Neutrophil (primary cell): ENCODE measurements at regions not wholly inside any gene's neighbourhood (a gene's known extent, or its start where the extent isn't known, plus 50 kb on each side); places are given as distances from the start of the nearest gene placed in this dataset.

Source experiments
- H3K27ac ChIP-seq: fragments of 200-600 bp; sonication (generic); 2 replicates; pipeline ENCODE4 v1.5.1; 2016; ENCODE audit warnings: mild to moderate bottlenecking, moderate library complexity
- H3K27me3 ChIP-seq: fragments of 200-600 bp; sonication (generic); 2 replicates; pipeline ENCODE4 v1.6.0; 2016; ENCODE audit warnings: mild to moderate bottlenecking
- H3K36me3 ChIP-seq: fragments of 200-600 bp; sonication (generic); 2 replicates; pipeline ENCODE4 v1.5.1; 2017
- H3K4me1 ChIP-seq, 2 experiments: fragments of 200-600 bp in 1 of 2; sonication (generic) in 1 of 2; 1 replicate in 1 of 2; 2 replicates in 1 of 2; pipeline versions ENCODE4 v1.5.1 to v1.6.1; 2013 to 2016; ENCODE audit warnings: low read depth in 1 of 2, low read length in 1 of 2, mild to moderate bottlenecking in 1 of 2, moderate library complexity in 1 of 2; ENCODE audit not compliant: control insufficient read depth in 1 of 2, insufficient read depth in 1 of 2
- H3K4me3 ChIP-seq, 2 experiments: fragments of 200-600 bp in 1 of 2; sonication (generic) in 1 of 2; 1 replicate in 1 of 2; 2 replicates in 1 of 2; pipeline ENCODE4 v1.5.1; 2013 to 2016; ENCODE audit warnings: low read depth in 1 of 2, low read length in 1 of 2, mild to moderate bottlenecking in 1 of 2, moderate library complexity in 1 of 2
- H3K9me3 ChIP-seq: fragments of 200-600 bp; sonication (generic); 2 replicates; pipeline ENCODE4 v1.5.1; 2016
- TF ChIP-seq, protein P1 (sequence below): fragments of 200-600 bp; sonication (generic); IDR thresholded peaks from 2 replicates; pipeline ENCODE4 v1.5.1; 2016; ENCODE audit warnings: antibody characterized with exemption

DNA sequence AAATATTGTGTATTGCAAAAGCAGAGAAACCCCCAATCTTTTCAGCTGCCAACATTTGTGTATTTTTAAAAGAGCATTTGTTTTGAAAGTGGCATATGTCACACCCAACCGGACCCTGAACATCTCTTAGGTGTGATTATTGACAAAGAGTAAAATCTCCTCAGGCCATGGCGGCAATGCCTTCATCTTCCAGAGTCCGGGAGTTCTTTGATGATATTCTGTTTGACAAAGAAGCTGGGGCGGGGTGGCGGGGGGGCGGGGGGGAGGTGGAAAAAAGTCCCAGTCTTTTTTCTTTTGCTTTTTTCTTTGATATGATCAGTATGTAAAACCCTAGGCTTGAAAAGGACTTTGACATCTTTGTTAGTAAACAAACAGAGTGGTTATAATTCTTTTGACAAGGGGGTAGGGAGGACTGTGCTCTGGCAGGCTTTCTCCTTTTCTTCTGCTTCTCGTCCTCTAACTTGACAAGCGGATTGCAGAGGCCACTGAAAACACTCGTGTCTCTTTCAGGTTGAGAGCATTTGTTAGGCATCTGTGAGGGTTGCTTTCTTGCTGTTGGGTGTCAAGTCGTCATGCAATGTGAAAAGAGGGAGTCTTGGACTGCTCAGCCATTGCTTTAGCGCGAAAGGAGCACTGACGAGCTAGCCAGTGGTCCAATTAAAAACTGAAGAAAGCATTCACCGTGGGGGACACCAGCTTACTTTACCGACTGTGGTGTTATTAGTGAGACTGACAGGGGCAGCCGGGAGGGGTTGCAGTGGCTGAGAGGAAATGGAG, 243.2 kb downstream of the NSUN3 start:
- TF ChIP-seq, protein P1, sequence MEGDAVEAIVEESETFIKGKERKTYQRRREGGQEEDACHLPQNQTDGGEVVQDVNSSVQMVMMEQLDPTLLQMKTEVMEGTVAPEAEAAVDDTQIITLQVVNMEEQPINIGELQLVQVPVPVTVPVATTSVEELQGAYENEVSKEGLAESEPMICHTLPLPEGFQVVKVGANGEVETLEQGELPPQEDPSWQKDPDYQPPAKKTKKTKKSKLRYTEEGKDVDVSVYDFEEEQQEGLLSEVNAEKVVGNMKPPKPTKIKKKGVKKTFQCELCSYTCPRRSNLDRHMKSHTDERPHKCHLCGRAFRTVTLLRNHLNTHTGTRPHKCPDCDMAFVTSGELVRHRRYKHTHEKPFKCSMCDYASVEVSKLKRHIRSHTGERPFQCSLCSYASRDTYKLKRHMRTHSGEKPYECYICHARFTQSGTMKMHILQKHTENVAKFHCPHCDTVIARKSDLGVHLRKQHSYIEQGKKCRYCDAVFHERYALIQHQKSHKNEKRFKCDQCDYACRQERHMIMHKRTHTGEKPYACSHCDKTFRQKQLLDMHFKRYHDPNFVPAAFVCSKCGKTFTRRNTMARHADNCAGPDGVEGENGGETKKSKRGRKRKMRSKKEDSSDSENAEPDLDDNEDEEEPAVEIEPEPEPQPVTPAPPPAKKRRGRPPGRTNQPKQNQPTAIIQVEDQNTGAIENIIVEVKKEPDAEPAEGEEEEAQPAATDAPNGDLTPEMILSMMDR: no peak
- no peaks in the 10 kb centered on the region for H3K9me3 ChIP-seq
- no peaks in the 10 kb centered on the region for H3K36me3 ChIP-seq
- no peak overlapping the region for H3K4me3 ChIP-seq
- no peak overlapping the region for H3K27ac ChIP-seq
- H3K4me1 ChIP-seq: no peaks in the 10 kb centered on the region
- no peaks in the 10 kb centered on the region for H3K27me3 ChIP-seq

DNA sequence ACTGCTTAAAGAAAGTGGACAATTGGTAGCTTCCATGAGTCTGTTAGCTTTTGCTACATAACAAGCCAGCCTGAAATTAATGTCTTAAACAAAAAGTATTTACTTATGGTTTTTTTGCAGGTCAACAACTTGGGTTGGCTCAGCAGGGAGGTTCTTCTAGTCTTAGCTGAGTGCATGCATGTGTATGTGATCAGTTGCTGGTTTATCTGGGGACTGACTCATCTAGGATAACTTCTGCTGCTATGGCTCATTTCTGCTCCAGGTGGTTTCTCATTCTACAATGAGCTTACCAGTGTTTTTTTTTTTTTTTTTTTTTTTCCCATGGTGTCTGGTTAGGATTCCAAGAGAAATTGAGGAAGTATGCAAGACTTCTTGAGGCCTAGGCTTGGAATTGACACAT, 244.7 kb downstream of the NSUN3 start:
- TF ChIP-seq, protein P1: no peak
- Histone ChIP-seq H3K9me3 (no peaks in the 10 kb centered on the region), H3K36me3 (no peaks in the 10 kb centered on the region), H3K27ac (no peak overlapping the region), H3K27me3 (no peaks in the 10 kb centered on the region), H3K4me3 (no peak overlapping the region), H3K4me1 (no peaks in the 10 kb centered on the region)

DNA sequence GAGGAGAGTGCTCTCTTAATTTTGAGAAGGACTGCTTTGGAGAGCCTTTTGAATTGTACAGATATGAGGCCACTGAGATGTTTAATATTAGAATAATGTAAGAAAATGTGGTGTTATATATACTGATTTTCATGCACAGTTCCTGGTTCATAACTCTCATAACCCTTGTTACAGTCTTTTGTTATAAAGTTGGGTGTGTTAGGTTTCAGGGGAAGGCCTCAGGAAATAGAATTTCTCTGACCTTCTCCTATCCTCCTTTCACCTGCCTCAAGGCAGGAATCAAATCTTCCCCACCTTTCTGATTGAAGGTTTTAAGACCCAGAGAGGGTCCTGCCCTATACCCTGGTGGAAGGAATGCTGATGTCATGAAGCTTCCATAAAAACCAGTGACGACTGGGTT, 245.9 kb downstream of the NSUN3 start:
- Histone ChIP-seq H3K27me3 (no peaks in the 10 kb centered on the region), H3K4me1 (no peaks in the 10 kb centered on the region), H3K9me3 (no peaks in the 10 kb centered on the region), H3K36me3 (no peaks in the 10 kb centered on the region), H3K27ac (no peak overlapping the region), H3K4me3 (no peak overlapping the region)
- TF ChIP-seq, protein P1: no peak

- H3K27ac ChIP-seq: no peak overlapping the region
- H3K36me3 ChIP-seq: no peaks in the 10 kb centered on the region
- no peak overlapping the region for H3K4me3 ChIP-seq
- no peaks in the 10 kb centered on the region for H3K9me3 ChIP-seq
- TF ChIP-seq, protein P1: no peak
- H3K27me3 ChIP-seq: no peaks in the 10 kb centered on the region
- no peaks in the 10 kb centered on the region for H3K4me1 ChIP-seq
Measured at GRCh38 chr3:94310341-94311135, 247.7 kb downstream of the NSUN3 start.

- no peaks in the 10 kb centered on the region for H3K9me3 ChIP-seq
- no peaks in the 10 kb centered on the region for H3K36me3 ChIP-seq
- no peak overlapping the region for H3K27ac ChIP-seq
- H3K4me1 ChIP-seq: no peaks in the 10 kb centered on the region
- TF ChIP-seq, protein P1: no peak
- H3K27me3 ChIP-seq: no peaks in the 10 kb centered on the region
- H3K4me3 ChIP-seq: no peak overlapping the region
Measured at GRCh38 chr3:94311651-94312050, 248.8 kb downstream of the NSUN3 start.
